ENCODE measurements at regions not wholly inside any gene's neighbourhood (a gene's known extent, or its start where the extent isn't known, plus 50 kb on each side); places are given as distances from the start of the nearest gene placed in this dataset.

GRCh38 chr13:22137361-22138050 lies 466.6 kb downstream of the FGF9 start:
- H3K9me3 Mint-ChIP-seq = no peaks in the 10 kb centered on the region
- TF ChIP-seq CTCF (IDR thresholded peaks at IDR 0.05; ENCODE audit: unreplicated experiment in 3 of 3) = no peak
- no peak overlapping the region for H3K27ac Mint-ChIP-seq
- H3K36me3 Mint-ChIP-seq (ENCODE audit: low read depth) = no peaks in the 10 kb centered on the region
- no peak overlapping the region for H3K4me3 Mint-ChIP-seq
- no peaks in the 10 kb centered on the region for H3K4me1 Mint-ChIP-seq
- no peaks in the 10 kb centered on the region for H3K27me3 Mint-ChIP-seq (ENCODE audit: low read depth)

GRCh38 chr13:22138947-22139346 lies 468.1 kb downstream of the FGF9 start:
- no peak for TF ChIP-seq CTCF (IDR thresholded peaks at IDR 0.05; ENCODE audit: unreplicated experiment in 3 of 3)
- Mint-ChIP-seq H3K4me1 (no peaks in the 10 kb centered on the region), H3K27me3 (ENCODE audit: low read depth) (peaks cover 4% of the 10 kb centered on the region), H3K36me3 (ENCODE audit: low read depth) (no peaks in the 10 kb centered on the region), H3K9me3 (no peaks in the 10 kb centered on the region), H3K4me3 (no peak overlapping the region), H3K27ac (no peak overlapping the region)

GRCh38 chr13:22141716-22142115 lies 470.8 kb downstream of the FGF9 start:
- Mint-ChIP-seq H3K9me3 (no peaks in the 10 kb centered on the region), H3K27ac (no peak overlapping the region), H3K27me3 (ENCODE audit: low read depth) (peaks cover 8% of the 10 kb centered on the region), H3K36me3 (ENCODE audit: low read depth) (no peaks in the 10 kb centered on the region), H3K4me3 (no peak overlapping the region), H3K4me1 (no peaks in the 10 kb centered on the region)
- no peak for TF ChIP-seq CTCF (IDR thresholded peaks at IDR 0.05; ENCODE audit: unreplicated experiment in 3 of 3)

GRCh38 chr13:22143671-22144070 lies 472.8 kb downstream of the FGF9 start:
- Mint-ChIP-seq H3K4me1 (no peaks in the 10 kb centered on the region), H3K36me3 (ENCODE audit: low read depth) (no peaks in the 10 kb centered on the region), H3K27me3 (ENCODE audit: low read depth) (peaks cover 8% of the 10 kb centered on the region), H3K27ac (no peak overlapping the region), H3K4me3 (no peak overlapping the region), H3K9me3 (no peaks in the 10 kb centered on the region)
- no peak for TF ChIP-seq CTCF (IDR thresholded peaks at IDR 0.05; ENCODE audit: unreplicated experiment in 3 of 3)

- Mint-ChIP-seq H3K36me3 (ENCODE audit: low read depth) (no peaks in the 10 kb centered on the region), H3K4me1 (no peaks in the 10 kb centered on the region), H3K9me3 (no peaks in the 10 kb centered on the region), H3K27me3 (ENCODE audit: low read depth) (peaks cover 8% of the 10 kb centered on the region), H3K4me3 (no peak overlapping the region), H3K27ac (no peak overlapping the region)
- TF ChIP-seq CTCF (IDR thresholded peaks at IDR 0.05; ENCODE audit: unreplicated experiment in 3 of 3) = no peak
Measured at GRCh38 chr13:22144806-22145205, 473.9 kb downstream of the FGF9 start.

- no peaks in the 10 kb centered on the region for H3K4me1 Mint-ChIP-seq
- H3K9me3 Mint-ChIP-seq = no peaks in the 10 kb centered on the region
- no peak for TF ChIP-seq CTCF (IDR thresholded peaks at IDR 0.05; ENCODE audit: unreplicated experiment in 3 of 3)
- H3K4me3 Mint-ChIP-seq = no peak overlapping the region
- peaks cover 8% of the 10 kb centered on the region for H3K27me3 Mint-ChIP-seq (ENCODE audit: low read depth)
- H3K27ac Mint-ChIP-seq = no peak overlapping the region
- no peaks in the 10 kb centered on the region for H3K36me3 Mint-ChIP-seq (ENCODE audit: low read depth)
Measured at GRCh38 chr13:22148187-22148586, 477.3 kb downstream of the FGF9 start.

All from nephron (organoid).